ENCODE measurements at regions not wholly inside any gene's neighbourhood (a gene's known extent, or its start where the extent isn't known, plus 50 kb on each side); places are given as distances from the start of the nearest gene placed in this dataset.

DNA sequence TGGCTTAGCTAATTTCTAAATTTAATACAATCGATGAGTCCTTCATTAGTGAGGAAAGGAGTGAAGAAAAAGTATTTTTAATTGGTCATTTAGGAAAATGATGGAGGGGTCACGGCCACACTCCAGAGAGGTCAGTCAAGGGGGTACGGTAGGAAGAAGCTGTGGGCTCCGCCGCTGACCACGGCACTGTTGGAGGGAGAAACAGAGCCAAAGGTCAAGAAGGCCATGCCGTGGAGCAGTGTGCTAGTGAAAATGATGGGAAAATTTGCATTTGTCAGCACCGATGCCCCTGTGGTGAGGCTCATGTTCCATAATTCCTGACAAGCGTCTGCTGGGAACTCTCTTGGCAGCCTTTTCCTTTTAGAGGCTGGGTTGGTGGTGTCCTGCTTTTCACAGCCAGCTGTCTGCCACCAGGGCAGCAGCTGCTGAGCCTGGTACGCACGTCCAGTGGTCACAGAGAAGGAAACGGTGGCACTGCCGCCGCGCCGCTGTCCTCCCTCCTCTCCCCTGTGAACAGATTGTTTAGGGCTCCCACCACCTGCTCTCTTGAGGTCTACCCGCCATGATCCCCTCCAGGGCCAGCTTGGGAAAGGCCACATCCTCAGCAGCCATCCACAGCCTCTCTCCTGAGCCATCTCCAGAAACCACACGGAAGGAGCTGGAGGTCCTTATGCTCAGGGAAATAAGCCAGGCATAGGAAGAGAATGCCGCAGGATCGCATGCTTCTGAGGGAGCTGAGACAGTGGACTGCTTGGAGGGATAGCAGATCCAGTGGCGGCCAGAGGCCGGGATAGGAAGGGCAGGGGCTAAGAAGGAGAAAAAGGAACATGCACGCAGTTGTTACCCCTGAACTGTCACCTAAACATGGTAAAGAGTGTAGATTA is 263.7 kb upstream of the PPP2R2D start:
- Mint-ChIP-seq H3K4me1 (ENCODE audit: low read depth, unreplicated experiment) (peaks cover 13% of the 10 kb centered on the region), H3K36me3 (ENCODE audit: insufficient read depth, unreplicated experiment) (peaks cover 14% of the 10 kb centered on the region), H3K27me3 (ENCODE audit: unreplicated experiment) (no peaks in the 10 kb centered on the region), H3K9me3 (ENCODE audit: low read depth, unreplicated experiment) (peaks cover 3% of the 10 kb centered on the region), H3K4me3 (ENCODE audit: low read depth, unreplicated experiment) (no peak overlapping the region), H3K27ac (ENCODE audit: unreplicated experiment) (no peak overlapping the region)
- CTCF ChIA-PET: no interaction called here
- intact Hi-C loops (cut with micrococcal nuclease; ENCODE audit: unreplicated experiment): no loop called here
- no peak for TF ChIP-seq CTCF (IDR thresholded peaks at IDR 0.05; ENCODE audit: unreplicated experiment)
- BruUV-seq (replicated peaks): no TSS peak
- no peak for DNase-seq

GRCh38 chr10:131638049-131638879 is 262.5 kb upstream of the PPP2R2D start:
- intact Hi-C loops (cut with micrococcal nuclease; ENCODE audit: unreplicated experiment): no loop called here
- no TSS peak for BruUV-seq (replicated peaks)
- Mint-ChIP-seq H3K36me3 (ENCODE audit: insufficient read depth, unreplicated experiment) (peaks cover 14% of the 10 kb centered on the region), H3K27me3 (ENCODE audit: unreplicated experiment) (no peaks in the 10 kb centered on the region), H3K4me3 (ENCODE audit: low read depth, unreplicated experiment) (no peak overlapping the region), H3K9me3 (ENCODE audit: low read depth, unreplicated experiment) (peaks cover 3% of the 10 kb centered on the region), H3K4me1 (ENCODE audit: low read depth, unreplicated experiment) (peaks cover 16% of the 10 kb centered on the region), H3K27ac (ENCODE audit: unreplicated experiment) (no peak overlapping the region)
- CTCF ChIA-PET: no interaction called here
- TF ChIP-seq CTCF (IDR thresholded peaks at IDR 0.05; ENCODE audit: unreplicated experiment): no peak
- no peak for DNase-seq

GRCh38 chr10:131638880-131639278 is 261.9 kb upstream of the PPP2R2D start:
- intact Hi-C loops (cut with micrococcal nuclease; ENCODE audit: unreplicated experiment): no loop called here
- CTCF ChIA-PET: no interaction called here
- peaks cover 14% of the 10 kb centered on the region for H3K36me3 Mint-ChIP-seq (ENCODE audit: insufficient read depth, unreplicated experiment)
- peaks cover 16% of the 10 kb centered on the region for H3K4me1 Mint-ChIP-seq (ENCODE audit: low read depth, unreplicated experiment)
- peaks cover 3% of the 10 kb centered on the region for H3K9me3 Mint-ChIP-seq (ENCODE audit: low read depth, unreplicated experiment)
- no TSS peak for BruUV-seq (replicated peaks)
- H3K27ac Mint-ChIP-seq (ENCODE audit: unreplicated experiment): no peak overlapping the region
- no peak for TF ChIP-seq CTCF (IDR thresholded peaks at IDR 0.05; ENCODE audit: unreplicated experiment)
- H3K27me3 Mint-ChIP-seq (ENCODE audit: unreplicated experiment): no peaks in the 10 kb centered on the region
- no peak for DNase-seq
- H3K4me3 Mint-ChIP-seq (ENCODE audit: low read depth, unreplicated experiment): no peak overlapping the region

DNA sequence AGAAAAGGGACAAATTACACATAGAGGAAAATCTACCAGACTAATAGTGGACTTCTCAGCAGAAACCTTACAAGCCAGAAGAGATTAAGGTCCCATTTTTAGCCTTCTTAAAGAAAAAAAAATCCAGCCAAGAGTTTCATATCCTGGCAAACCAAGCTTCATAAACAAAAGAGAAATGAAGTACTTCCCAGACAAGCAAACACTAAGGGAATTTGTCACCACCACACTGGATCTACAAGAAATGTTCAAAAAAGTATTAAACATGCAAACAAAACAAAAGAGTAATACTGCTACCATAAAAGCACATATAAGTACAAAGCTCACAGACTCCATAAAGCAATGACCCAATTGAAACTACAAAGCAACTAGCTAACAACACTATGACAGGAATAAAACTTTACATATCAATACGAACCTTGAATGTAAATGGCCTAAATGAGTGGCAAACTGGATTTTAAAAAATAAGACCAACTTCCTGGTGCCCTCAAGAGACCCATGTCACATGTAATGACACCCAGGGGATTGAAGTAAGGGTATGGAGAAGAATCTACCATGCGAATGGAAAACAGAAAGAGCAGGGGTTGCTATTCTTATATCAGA is 260.7 kb upstream of the PPP2R2D start:
- no peaks in the 10 kb centered on the region for H3K9me3 Mint-ChIP-seq (ENCODE audit: low read depth, unreplicated experiment)

More for the DNA sequence above, 260.7 kb upstream of the PPP2R2D start:
- intact Hi-C loops (cut with micrococcal nuclease; ENCODE audit: unreplicated experiment): no loop called here
- TF ChIP-seq CTCF (IDR thresholded peaks at IDR 0.05; ENCODE audit: unreplicated experiment): no peak
- H3K4me3 Mint-ChIP-seq (ENCODE audit: low read depth, unreplicated experiment): no peak overlapping the region
- peaks cover 17% of the 10 kb centered on the region for H3K36me3 Mint-ChIP-seq (ENCODE audit: insufficient read depth, unreplicated experiment)
- no peak for DNase-seq
- H3K27me3 Mint-ChIP-seq (ENCODE audit: unreplicated experiment): no peaks in the 10 kb centered on the region
- CTCF ChIA-PET: no interaction called here
- peak overlapping the region; percentile 90 for H3K27ac Mint-ChIP-seq (ENCODE audit: unreplicated experiment)
- BruUV-seq (replicated peaks): no TSS peak
- H3K4me1 Mint-ChIP-seq (ENCODE audit: low read depth, unreplicated experiment): peaks cover 16% of the 10 kb centered on the region

All from Calu3 (cell line).